Testis (tissue), 2 donors: ENCODE measurements at regions not wholly inside any gene's neighbourhood (a gene's known extent, or its start where the extent isn't known, plus 50 kb on each side); places are given as distances from the start of the nearest gene placed in this dataset.

Experiments
- DNase-seq: peaks from one replicate; pipeline ENCODE4 v3.0.0-alpha.2; 2019
- H3K27ac ChIP-seq, 2 donors: fragments of 200-600 bp; sonication (generic); one replicate each; pipeline ENCODE4 v1.5.1; 2019
- H3K27me3 ChIP-seq: fragments of 200-600 bp; sonication (generic); one replicate; pipeline ENCODE4 v1.5.1; 2019
- H3K36me3 ChIP-seq: fragments of 200-600 bp; sonication (generic); one replicate; pipeline ENCODE4 v1.5.1; 2017; ENCODE audit warnings: low read depth; ENCODE audit errors: missing control alignments
- H3K4me1 ChIP-seq: fragments of 200-600 bp; sonication (generic); one replicate; pipeline ENCODE4 v1.5.1; 2019
- H3K4me3 ChIP-seq, 2 donors: fragments of 200-600 bp; sonication (generic); one replicate each; pipeline ENCODE4 v1.5.1; 2017 to 2019
- H3K9me3 ChIP-seq: fragments of 200-600 bp; sonication (generic); one replicate; pipeline ENCODE4 v1.5.1; 2017
- POLR2A ChIP-seq: fragments of 450-650 bp; IDR thresholded peaks from one replicate; pipeline ENCODE4 v1.6.1; 2017; ENCODE audit warnings: antibody characterized with exemption, mild to moderate bottlenecking, moderate library complexity
- WGBS, 2 donors: methylation state at CpG; one replicate each; pipeline ENCODE4 v1.1.5; 2018; 5-methylcytosine and 5-hydroxymethylcytosine counted together
- intact Hi-C: fragments of 100-400 bp; cut with DNase I; formaldehyde crosslinking; loops from one replicate; pipeline ENCODE4 v1.15.1; 2023; ENCODE audit warnings: low total_unique reads
- TF ChIP-seq, protein P1 (sequence below), 3 experiments: fragments of 450-650 bp in 2 of 3; fragments of 200-600 bp in 1 of 3; sonication (generic) in 1 of 3; IDR thresholded peaks; one replicate each; pipeline ENCODE4 v1.5.1; 2016 to 2019; ENCODE audit warnings: antibody characterized with exemption in 3 of 3, mild to moderate bottlenecking in 2 of 3, moderate library complexity in 1 of 3

DNA sequence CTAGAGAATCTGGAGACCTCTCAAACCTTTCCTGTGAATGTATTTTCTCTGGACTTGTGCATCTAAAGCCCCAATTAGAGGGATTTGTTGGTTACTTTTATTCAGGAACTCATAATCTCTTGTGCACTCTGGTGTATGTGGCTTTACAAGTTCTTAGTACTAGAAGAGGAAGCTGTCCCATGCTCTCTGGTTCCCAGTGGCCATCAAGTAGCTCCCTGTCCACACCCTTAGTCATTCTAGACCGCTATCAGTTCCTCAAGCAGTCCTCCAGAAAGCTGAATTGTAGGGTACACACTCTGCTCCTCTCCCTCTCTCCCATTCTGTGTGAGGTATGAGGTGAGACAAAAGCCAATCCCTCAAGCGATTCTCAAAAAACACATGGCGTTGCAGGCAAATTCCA is 470.3 kb downstream of the PTPRC start:
- 90 to 96% methylated on average over 3 of the region's 3 CpGs for WGBS, 2 donors
- Histone ChIP-seq H3K27me3 (no peaks in the 10 kb centered on the region), H3K4me1 (no peaks in the 10 kb centered on the region), H3K9me3 (no peaks in the 10 kb centered on the region), H3K4me3 (no peak overlapping the region), H3K27ac (no peak overlapping the region), H3K36me3 (no peaks in the 10 kb centered on the region)
- TF ChIP-seq POLR2A = no peak
- TF ChIP-seq, protein P1, sequence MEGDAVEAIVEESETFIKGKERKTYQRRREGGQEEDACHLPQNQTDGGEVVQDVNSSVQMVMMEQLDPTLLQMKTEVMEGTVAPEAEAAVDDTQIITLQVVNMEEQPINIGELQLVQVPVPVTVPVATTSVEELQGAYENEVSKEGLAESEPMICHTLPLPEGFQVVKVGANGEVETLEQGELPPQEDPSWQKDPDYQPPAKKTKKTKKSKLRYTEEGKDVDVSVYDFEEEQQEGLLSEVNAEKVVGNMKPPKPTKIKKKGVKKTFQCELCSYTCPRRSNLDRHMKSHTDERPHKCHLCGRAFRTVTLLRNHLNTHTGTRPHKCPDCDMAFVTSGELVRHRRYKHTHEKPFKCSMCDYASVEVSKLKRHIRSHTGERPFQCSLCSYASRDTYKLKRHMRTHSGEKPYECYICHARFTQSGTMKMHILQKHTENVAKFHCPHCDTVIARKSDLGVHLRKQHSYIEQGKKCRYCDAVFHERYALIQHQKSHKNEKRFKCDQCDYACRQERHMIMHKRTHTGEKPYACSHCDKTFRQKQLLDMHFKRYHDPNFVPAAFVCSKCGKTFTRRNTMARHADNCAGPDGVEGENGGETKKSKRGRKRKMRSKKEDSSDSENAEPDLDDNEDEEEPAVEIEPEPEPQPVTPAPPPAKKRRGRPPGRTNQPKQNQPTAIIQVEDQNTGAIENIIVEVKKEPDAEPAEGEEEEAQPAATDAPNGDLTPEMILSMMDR (IDR thresholded peaks at IDR 0.05) = no peak
- DNase-seq = no peak
- intact Hi-C loops = no loop called here

DNA sequence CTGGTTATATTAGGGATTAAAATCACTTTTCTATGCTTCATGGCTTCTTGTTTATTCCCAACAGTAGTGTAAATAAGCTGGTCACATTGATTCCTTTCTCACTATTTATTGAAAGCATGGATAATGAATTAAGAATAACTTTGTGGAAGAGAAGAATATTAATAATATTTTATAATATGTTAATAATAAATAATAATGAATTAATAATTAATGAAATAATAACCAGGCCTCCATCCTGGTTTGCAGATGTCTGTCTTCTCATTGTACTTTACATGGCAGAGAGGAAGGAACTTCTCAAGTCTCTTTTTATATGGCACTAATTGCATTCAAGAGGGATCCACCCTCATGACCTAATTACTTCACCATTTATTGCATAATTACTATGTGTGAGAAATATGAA is 473.5 kb downstream of the PTPRC start:
- no peak for TF ChIP-seq POLR2A
- TF ChIP-seq, protein P1 (IDR thresholded peaks at IDR 0.05) = no peak
- Histone ChIP-seq H3K27me3 (no peaks in the 10 kb centered on the region), H3K9me3 (no peaks in the 10 kb centered on the region), H3K36me3 (no peaks in the 10 kb centered on the region), H3K4me1 (no peaks in the 10 kb centered on the region), H3K4me3 (no peak overlapping the region), H3K27ac (no peak overlapping the region)
- intact Hi-C loops = no loop called here
- DNase-seq = no peak

DNA sequence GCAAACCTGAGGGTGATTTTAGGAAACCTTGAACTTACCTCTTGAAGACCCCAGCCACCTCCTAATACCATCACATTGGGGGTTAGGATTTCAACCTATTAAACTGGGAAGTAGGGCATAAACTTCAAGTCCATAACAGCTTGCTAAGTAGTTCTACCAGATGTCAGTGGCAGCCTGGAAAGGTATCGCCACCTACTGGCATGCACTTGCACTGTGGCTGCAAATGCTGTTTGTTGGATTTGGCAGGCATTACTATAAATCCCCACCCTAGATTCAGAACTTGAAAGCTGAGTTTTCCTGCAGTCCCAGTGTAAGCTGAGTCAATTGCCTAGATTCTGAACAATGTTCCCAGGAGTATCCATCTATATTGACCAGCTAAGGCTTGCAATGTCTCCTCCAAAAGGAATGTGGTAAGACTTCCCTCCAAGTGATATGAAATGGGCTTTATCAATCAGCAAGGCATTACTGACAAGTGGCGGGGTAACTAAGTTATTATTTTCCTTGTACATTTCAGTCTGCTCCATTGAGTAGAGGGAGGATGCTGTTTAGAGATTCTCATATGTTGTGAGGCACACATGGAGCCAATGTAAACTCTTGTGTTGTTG is 474.5 kb downstream of the PTPRC start:
- DNase-seq = peak; percentile 71
- no peaks in the 10 kb centered on the region for H3K4me1 ChIP-seq
- H3K36me3 ChIP-seq = no peaks in the 10 kb centered on the region
- WGBS, 2 donors = 86 to 87% methylated on average over 2 of the region's 2 CpGs
- H3K27ac ChIP-seq = no peak overlapping the region
- no peaks in the 10 kb centered on the region for H3K27me3 ChIP-seq
- TF ChIP-seq, protein P1 (IDR thresholded peaks at IDR 0.05) = peak; percentile 27 to 62 (median 51)
- no peak for TF ChIP-seq POLR2A
- H3K4me3 ChIP-seq = no peak overlapping the region
- intact Hi-C loops = no loop called here
- H3K9me3 ChIP-seq = no peaks in the 10 kb centered on the region

DNA sequence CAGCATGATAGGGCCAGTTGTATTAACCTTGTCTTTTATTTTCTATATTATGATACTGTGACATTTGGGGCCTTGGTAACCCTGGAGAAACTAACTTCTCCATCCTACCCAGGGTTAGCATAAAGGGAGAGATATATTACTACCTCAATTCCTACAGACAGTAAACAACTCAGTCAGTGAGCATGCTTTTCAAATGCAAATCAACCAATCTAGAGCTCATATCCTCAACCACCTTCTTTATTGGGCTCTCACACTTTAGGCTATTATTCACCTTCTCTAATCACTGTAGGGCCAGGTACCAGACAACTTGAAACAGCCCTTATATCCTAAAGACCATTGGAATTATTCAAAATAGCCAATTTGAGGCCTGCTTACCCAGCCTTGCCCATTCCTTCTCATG is 477.6 kb downstream of the PTPRC start:
- Histone ChIP-seq H3K36me3 (no peaks in the 10 kb centered on the region), H3K4me1 (no peaks in the 10 kb centered on the region), H3K27ac (no peak overlapping the region), H3K27me3 (no peaks in the 10 kb centered on the region), H3K4me3 (no peak overlapping the region), H3K9me3 (no peaks in the 10 kb centered on the region)
- DNase-seq = no peak
- intact Hi-C loops = no loop called here
- TF ChIP-seq, protein P1 (IDR thresholded peaks at IDR 0.05) = no peak
- TF ChIP-seq POLR2A = no peak

DNA sequence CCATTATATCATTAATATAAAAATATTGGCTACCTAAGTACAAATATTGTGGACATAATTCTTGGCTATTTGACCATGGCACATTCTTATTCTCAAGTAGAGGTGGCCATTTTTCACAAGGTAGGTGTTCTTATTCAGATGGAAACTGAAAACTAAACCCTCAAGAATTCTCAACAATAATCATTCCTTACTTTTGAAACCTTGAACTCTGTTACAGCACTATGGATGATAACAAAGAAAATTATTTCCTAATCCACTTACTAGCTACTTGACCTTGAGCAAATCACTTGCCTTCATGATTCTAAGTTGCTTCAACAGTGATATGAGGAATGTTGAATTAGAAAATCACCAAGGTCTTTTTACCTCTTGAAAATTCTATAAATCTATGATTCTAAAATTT is 482.2 kb downstream of the PTPRC start:
- DNase-seq = no peak
- Histone ChIP-seq H3K27ac (no peak overlapping the region), H3K36me3 (no peaks in the 10 kb centered on the region), H3K4me3 (no peak overlapping the region), H3K9me3 (no peaks in the 10 kb centered on the region), H3K4me1 (no peaks in the 10 kb centered on the region), H3K27me3 (no peaks in the 10 kb centered on the region)
- TF ChIP-seq, protein P1 (IDR thresholded peaks at IDR 0.05) = no peak
- TF ChIP-seq POLR2A = no peak
- intact Hi-C loops = no loop called here
